Neural progenitor cell (in vitro differentiated cells): ENCODE measurements at regions not wholly inside any gene's neighbourhood (a gene's known extent, or its start where the extent isn't known, plus 50 kb on each side); places are given as distances from the start of the nearest gene placed in this dataset.

ENCODE experiments used
- DNase-seq: peaks from one replicate; pipeline ENCODE4 v3.0.0-alpha.2; 2016; ENCODE audit warnings: low spot score
- H2AFZ ChIP-seq: fragments of 200-600 bp; sonication (generic); replicated peaks from 2 replicates; pipeline ENCODE4 v1.6.1; 2016; ENCODE audit warnings: antibody characterized with exemption
- H3F3A ChIP-seq: fragments of 200-600 bp; sonication (generic); 2 replicates; pipeline ENCODE4 v1.6.1; 2016; ENCODE audit warnings: antibody characterized with exemption, low read depth
- H3K27ac ChIP-seq: fragments of 200-600 bp; sonication (generic); 2 replicates; pipeline ENCODE4 v1.5.1; 2016; ENCODE audit warnings: mild to moderate bottlenecking
- H3K27me3 ChIP-seq: fragments of 200-600 bp; sonication (generic); 2 replicates; pipeline ENCODE4 v1.6.1; 2016; ENCODE audit warnings: mild to moderate bottlenecking, moderate library complexity
- H3K36me3 ChIP-seq: fragments of 200-600 bp; sonication (generic); 2 replicates; pipeline ENCODE4 v1.5.1; 2016
- H3K4me1 ChIP-seq: fragments of 200-600 bp; sonication (generic); 2 replicates; pipeline ENCODE4 v1.6.1; 2016; ENCODE audit warnings: mixed run types
- H3K4me2 ChIP-seq: fragments of 200-600 bp; sonication (generic); 2 replicates; pipeline ENCODE4 v1.6.1; 2016
- H3K4me3 ChIP-seq: fragments of 200-600 bp; sonication (generic); 2 replicates; pipeline ENCODE4 v1.5.1; 2016
- H3K79me2 ChIP-seq: fragments of 200-600 bp; sonication (generic); 2 replicates; pipeline ENCODE4 v1.6.1; 2016; ENCODE audit warnings: low read depth
- H3K9ac ChIP-seq: fragments of 200-600 bp; sonication (generic); 2 replicates; pipeline ENCODE4 v1.6.1; 2016
- H3K9me3 ChIP-seq: fragments of 200-600 bp; sonication (generic); 2 replicates; pipeline ENCODE4 v1.5.1; 2016; ENCODE audit warnings: low read depth
- H4K20me1 ChIP-seq: fragments of 200-600 bp; sonication (generic); 2 replicates; pipeline ENCODE4 v1.6.1; 2016; ENCODE audit warnings: low read depth
- H3K27ac Mint-ChIP-seq: 3 replicates; pipeline ENCODE4 v1.8.0; 2021; ENCODE audit warnings: mixed read lengths
- H3K27me3 Mint-ChIP-seq: 2 replicates; pipeline ENCODE4 v1.8.0; 2022; ENCODE audit warnings: low read depth, mild to moderate bottlenecking, inconsistent platforms, moderate library complexity, mixed read lengths; ENCODE audit not compliant: insufficient read depth
- H3K36me3 Mint-ChIP-seq: 3 replicates; pipeline ENCODE4 v1.8.0; 2021; ENCODE audit warnings: mixed read lengths
- H3K4me1 Mint-ChIP-seq: 3 replicates; pipeline ENCODE4 v1.8.0; 2021; ENCODE audit warnings: mixed read lengths
- H3K4me3 Mint-ChIP-seq: 3 replicates; pipeline ENCODE4 v1.8.0; 2021; ENCODE audit warnings: mild to moderate bottlenecking, moderate library complexity, mixed read lengths
- H3K9me3 Mint-ChIP-seq: 3 replicates; pipeline ENCODE4 v1.8.0; 2020; ENCODE audit warnings: mixed read lengths
- CTCF ChIP-seq: fragments of 200-600 bp; sonication (generic); IDR thresholded peaks from 2 replicates; pipeline ENCODE4 v1.5.1; 2017; ENCODE audit warnings: antibody characterized with exemption, mild to moderate bottlenecking
- EZH2 ChIP-seq: fragments of 200-600 bp; sonication (generic); IDR thresholded peaks from 2 replicates; pipeline ENCODE4 v1.6.1; 2017; ENCODE audit warnings: antibody characterized with exemption, mild to moderate bottlenecking, moderate library complexity
- EZH2phosphoT487 ChIP-seq: fragments of 200-600 bp; sonication (generic); IDR thresholded peaks from 2 replicates; pipeline ENCODE4 v1.6.1; 2017; ENCODE audit warnings: antibody characterized with exemption

GRCh38 chr11:69979632-69980031, 98.5 kb upstream of the ANO1 start:
- Mint-ChIP-seq H3K36me3 (no peaks in the 10 kb centered on the region), H3K4me1 (peaks cover 31% of the 10 kb centered on the region), H3K9me3 (no peaks in the 10 kb centered on the region), H3K27me3 (peaks cover 17% of the 10 kb centered on the region), H3K4me3 (no peak overlapping the region), H3K27ac (no peak overlapping the region)
- H3K4me2 ChIP-seq: no peak overlapping the region
- H3F3A ChIP-seq: peaks cover 13% of the 10 kb centered on the region
- peaks cover 18% of the 10 kb centered on the region for H3K4me1 ChIP-seq
- DNase-seq: no peak
- H3K4me3 ChIP-seq: no peak overlapping the region
- no peaks in the 10 kb centered on the region for H3K79me2 ChIP-seq
- H3K27me3 ChIP-seq: peaks cover 31% of the 10 kb centered on the region
- TF ChIP-seq EZH2phosphoT487 (no peak), EZH2 (no peak), CTCF (no peak)
- no peak overlapping the region for H3K27ac ChIP-seq
- H3K9me3 ChIP-seq: no peaks in the 10 kb centered on the region
- no peaks in the 10 kb centered on the region for H3K36me3 ChIP-seq
- H2AFZ ChIP-seq: no peak overlapping the region
- peaks cover 2% of the 10 kb centered on the region for H4K20me1 ChIP-seq
- H3K9ac ChIP-seq: no peak overlapping the region

- Mint-ChIP-seq H3K27me3 (peaks cover 25% of the 10 kb centered on the region), H3K4me3 (no peak overlapping the region), H3K36me3 (no peaks in the 10 kb centered on the region), H3K27ac (no peak overlapping the region), H3K4me1 (peaks cover 36% of the 10 kb centered on the region), H3K9me3 (no peaks in the 10 kb centered on the region)
- H2AFZ ChIP-seq: no peak overlapping the region
- H3K4me1 ChIP-seq: peaks cover 34% of the 10 kb centered on the region
- peaks cover 47% of the 10 kb centered on the region for H3K27me3 ChIP-seq
- no peak overlapping the region for H3K27ac ChIP-seq
- H3K79me2 ChIP-seq: no peaks in the 10 kb centered on the region
- no peaks in the 10 kb centered on the region for H3K36me3 ChIP-seq
- TF ChIP-seq EZH2: no peak
- no peak for TF ChIP-seq EZH2phosphoT487
- TF ChIP-seq CTCF: no peak
- H3F3A ChIP-seq: peaks cover 16% of the 10 kb centered on the region
- no peak overlapping the region for H3K9ac ChIP-seq
- peak; percentile 53 for DNase-seq
- no peaks in the 10 kb centered on the region for H3K9me3 ChIP-seq
- H4K20me1 ChIP-seq: peaks cover 11% of the 10 kb centered on the region
- H3K4me2 ChIP-seq: no peak overlapping the region
- no peak overlapping the region for H3K4me3 ChIP-seq
These were observed 96.9 kb upstream of the ANO1 start for GRCh38 chr11:69981119-69981784.

GRCh38 chr11:69982690-69983570, 95.2 kb upstream of the ANO1 start:
- no peaks in the 10 kb centered on the region for H3K9me3 Mint-ChIP-seq
- H3K27me3 Mint-ChIP-seq: peaks cover 35% of the 10 kb centered on the region

More at GRCh38 chr11:69982690-69983570, 95.2 kb upstream of the ANO1 start:
- H3K4me3 ChIP-seq: no peak overlapping the region
- peaks cover 64% of the 10 kb centered on the region for H3K27me3 ChIP-seq
- H3K9me3 ChIP-seq: no peaks in the 10 kb centered on the region
- H3K27ac ChIP-seq: no peak overlapping the region
- no peak overlapping the region for H3K9ac ChIP-seq
- H3K4me2 ChIP-seq: no peak overlapping the region
- peaks cover 21% of the 10 kb centered on the region for H4K20me1 ChIP-seq
- peaks cover 37% of the 10 kb centered on the region for H3K4me1 ChIP-seq
- Mint-ChIP-seq H3K36me3 (no peaks in the 10 kb centered on the region), H3K4me3 (no peak overlapping the region), H3K27ac (no peak overlapping the region), H3K4me1 (peaks cover 44% of the 10 kb centered on the region)
- DNase-seq: no peak
- TF ChIP-seq CTCF (no peak), EZH2phosphoT487 (no peak), EZH2 (no peak)
- H3K36me3 ChIP-seq: no peaks in the 10 kb centered on the region
- no peaks in the 10 kb centered on the region for H3K79me2 ChIP-seq
- no peak overlapping the region for H2AFZ ChIP-seq
- peaks cover 16% of the 10 kb centered on the region for H3F3A ChIP-seq
